ENCODE measurements at regions not wholly inside any gene's neighbourhood (a gene's known extent, or its start where the extent isn't known, plus 50 kb on each side); places are given as distances from the start of the nearest gene placed in this dataset.
"Not testable (repeated sequence)": the region's sequence is repeated elsewhere in the genome, so short reads cannot be mapped to it uniquely, and the experiment has no call there.

DNA sequence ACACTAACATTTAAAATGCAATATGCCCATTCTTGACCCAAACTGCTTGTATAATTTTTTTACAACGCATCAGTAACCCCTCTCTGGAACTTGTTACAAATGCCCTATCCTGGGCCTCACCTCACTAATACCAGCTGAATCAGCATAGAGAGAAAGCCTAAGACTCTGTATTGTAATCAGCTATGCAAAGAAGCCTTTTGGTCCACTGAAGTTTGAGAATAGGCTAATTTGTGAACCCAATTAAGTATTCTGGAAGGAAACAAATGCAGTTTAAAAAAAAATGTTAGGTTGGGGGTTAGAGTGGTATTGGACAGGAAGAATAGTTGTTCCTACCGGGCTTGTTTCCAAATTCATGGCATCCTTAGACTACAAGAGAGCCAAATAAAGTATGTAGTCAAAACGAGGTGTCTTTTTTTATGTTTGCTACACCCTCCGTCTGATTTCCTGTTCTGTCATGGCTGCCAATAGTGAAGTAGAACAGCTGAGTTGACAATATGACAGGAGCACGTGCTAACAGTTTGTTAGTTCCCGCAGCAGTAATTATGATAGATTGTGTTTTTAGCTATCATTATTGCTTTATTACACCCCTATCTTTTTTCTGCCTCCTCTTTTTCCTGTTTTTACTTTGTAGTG lies 1048.7 kb upstream of the NUDT12 start:
- no peak for DNase-seq (ENCODE audit: low spot score)

DNA sequence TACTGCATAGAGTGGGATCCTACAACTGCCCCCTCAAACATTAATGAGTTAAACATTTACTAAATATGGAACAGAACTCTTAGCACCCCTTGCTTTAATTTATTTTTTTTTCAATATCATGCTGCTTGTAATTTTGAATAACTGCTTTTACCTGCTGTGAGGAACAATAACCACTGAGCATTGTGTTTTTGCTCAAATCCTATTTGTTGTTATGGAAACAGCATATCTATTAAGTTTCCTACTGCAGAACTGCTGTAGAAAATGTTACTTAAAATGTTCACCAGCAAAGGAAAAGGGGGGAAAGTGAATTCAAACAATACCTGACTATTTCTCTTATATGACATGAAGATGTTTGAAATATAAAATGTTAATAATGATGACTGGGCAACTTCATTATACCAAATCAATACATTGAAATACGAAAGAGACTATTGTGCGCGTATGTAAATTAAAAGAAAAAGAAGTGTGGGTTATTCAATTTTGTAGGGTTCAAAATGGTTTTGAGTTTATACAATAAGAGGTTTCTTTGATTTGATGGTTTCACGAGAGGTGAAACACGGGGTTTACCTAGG lies 1043.8 kb upstream of the NUDT12 start:
- no peak for DNase-seq (ENCODE audit: low spot score)

DNA sequence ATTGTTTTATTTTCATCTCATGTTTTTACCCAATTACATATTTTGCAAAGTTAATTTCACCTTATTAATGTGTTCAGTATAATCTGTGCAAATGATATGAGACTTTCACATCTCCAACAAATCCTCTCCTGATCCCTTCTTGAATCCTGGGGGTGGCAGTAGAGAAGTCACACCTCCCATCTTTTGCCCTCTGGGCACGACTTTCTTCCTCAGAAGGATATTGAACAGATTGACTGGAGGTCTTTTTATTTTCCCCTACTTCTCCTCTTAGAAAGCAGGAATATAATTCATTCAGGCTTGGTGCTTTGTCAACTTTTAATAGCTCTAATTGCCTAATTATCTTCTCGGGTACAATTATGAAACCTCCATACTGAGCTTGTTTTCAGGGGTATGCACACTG lies 1037.1 kb upstream of the NUDT12 start:
- no peak for DNase-seq (ENCODE audit: low spot score)

DNA sequence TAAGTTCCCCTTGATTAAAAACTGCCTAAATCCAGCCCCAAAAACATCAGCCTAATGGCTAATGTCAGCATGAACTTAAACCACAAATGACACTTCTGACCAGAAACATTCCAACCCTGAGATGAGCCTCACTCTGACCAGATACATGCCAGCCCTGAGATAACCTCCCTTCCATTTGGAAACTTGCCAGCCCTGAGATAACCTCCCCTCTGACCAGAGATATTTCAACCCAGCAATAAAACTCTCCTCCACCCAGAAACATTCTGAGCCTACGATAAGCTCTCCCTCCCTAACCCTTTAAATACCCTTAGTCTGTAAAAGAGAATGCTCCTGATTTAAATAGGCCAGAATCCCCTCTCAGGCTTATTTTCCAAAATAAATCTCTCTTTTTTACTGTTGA lies 1035.7 kb upstream of the NUDT12 start:
- DNase-seq (ENCODE audit: low spot score) = no peak

DNA sequence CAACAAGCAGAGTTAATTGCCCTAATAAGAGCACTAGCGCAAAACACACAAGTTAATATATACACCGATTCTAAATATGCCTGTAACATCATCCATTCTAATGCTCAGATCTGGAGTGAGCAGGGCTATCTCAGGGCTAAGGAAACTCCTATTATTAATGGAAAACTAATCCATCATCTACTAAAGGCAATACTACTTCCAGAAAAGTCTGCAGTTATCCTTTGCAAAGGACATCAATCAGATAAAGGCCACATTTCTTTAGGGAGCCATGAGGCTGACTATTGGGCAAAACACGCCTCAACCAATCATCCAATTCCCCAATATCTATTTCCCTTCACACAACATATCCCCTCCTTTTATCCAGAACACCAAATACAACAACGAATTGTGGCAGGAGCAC lies 1032.3 kb upstream of the NUDT12 start:
- DNase-seq (ENCODE audit: low spot score) = no peak

DNA sequence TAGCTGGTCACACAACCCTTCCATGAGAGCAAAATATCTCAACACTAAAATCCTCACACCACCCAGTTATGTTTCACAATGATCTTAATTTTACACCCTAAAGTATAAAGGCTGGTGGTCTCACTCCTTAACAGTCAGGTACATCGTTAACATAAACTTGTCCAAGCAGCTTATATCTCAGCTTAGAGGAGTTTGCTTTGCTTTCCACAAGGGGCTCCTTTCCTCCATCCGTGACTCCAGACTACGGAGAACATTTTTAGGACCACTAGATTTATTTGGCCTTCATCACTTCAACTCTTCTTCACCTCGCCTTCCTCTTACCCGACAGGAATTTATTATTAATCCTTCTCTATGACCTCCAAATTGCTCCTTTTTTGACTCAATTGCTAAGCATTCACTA lies 1014.1 kb upstream of the NUDT12 start:
- DNase-seq (ENCODE audit: low spot score) = no peak

DNA sequence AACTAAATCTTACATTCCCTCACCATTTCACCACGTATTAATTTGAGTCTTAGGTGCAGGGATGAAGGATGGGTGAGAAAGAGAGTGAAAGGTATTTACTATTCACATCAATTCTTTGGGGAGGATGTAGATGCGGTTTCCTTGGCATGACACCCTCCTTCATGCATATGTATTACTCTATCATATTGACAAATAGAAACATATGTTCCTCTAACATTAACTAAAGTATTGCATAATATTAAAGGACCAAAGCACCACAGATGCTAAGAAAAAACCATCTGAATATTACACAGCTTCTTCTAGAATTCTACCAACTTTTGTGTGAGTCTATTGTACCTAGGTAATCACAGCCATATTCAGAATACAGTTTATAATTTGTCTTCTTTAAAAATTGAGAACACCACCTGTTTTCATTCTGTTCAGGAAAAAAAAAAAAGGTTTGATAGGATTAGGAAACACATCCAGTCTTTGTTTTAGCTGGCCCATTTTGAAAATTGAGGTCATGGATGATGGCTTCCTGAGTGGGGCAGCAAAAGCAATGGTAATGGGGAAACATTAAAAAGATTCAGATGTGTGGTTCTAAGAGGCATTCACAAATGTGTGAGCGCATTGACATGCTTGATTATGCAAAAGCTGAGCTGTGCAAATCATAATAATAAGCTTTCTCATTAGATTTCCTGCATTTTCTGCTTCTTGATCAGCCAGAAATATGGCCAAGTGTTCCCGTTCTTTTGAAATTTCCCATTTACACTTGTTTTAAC lies 1011.5 kb upstream of the NUDT12 start:
- DNase-seq (ENCODE audit: low spot score) = no peak

DNA sequence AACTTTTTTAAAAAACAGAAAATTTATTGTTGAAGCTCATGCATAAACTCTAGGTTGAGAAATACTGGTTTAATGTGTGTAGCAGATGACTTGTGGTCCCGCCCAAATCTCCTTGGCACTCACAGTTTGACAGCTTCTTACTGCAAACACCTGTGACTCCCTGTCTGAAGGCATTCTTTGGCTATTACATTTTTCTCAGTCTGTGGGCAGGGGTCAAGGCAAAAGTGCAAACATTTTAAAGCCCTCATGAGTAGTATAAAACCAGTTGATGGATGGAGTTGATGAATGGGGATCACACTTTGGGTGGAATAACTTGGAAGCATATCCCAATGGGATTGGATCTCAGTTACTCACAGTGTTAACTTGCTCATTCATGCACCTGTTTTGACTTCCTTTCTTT lies 1007.0 kb upstream of the NUDT12 start:
- no peak for DNase-seq (ENCODE audit: low spot score)

DNA sequence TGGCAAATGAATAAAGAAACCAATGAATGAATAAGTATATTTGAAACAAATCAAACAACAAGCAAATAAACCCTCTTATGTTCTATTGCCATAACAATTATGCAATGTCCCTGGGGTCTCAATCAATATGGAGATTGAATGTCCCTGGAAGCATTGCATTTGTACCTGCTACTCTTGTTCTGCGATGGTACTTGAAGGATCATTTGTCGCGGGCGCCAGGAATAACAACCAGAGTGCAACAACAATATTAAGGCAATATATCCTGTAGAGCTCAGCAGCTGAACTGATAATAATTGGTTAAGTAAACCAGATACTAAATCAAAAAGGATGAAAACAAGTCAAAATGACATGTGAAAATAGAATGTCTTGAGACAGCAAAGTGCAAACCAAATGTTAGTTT lies 1001.9 kb upstream of the NUDT12 start:
- DNase-seq (ENCODE audit: low spot score) = no peak

DNA sequence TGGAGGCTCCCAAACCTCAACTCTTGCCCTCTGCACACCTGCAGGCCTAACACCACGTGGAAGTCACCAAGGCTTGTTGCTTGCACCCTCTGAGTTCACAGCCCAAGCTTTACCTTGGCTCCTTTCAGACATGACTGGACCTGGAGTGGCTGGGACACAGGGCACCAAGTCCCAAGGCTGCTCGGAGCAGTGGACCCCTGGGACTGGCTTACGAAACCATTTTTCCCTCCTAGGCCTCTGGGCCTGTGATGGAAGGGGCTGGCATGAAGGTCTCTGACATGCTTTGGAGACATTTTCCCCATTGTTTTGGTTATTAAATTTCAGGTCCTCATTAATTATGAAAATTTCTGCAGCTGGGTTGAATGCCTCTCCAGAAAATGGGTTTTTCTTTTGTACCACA lies 994.4 kb upstream of the NUDT12 start:
- DNase-seq (ENCODE audit: low spot score) = no peak

DNA sequence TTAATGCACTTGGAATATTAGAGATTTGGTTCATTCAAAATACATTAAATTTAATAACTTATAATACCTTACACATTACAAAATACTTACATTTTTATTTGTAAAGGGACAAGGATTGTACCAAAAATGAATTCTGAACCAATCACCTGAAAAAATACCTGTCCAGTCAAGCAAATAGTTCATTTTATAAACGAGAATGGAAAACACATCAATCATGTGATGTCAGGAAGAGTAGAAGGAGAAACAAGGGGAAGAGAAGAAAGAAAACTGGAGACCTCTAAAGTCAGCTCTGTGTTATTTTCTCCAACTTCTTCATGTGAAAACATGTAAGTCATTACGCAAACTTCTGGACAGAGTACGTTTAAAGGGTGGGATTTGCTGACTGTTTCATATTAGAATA lies 989.0 kb upstream of the NUDT12 start:
- DNase-seq (ENCODE audit: low spot score) = no peak

DNA sequence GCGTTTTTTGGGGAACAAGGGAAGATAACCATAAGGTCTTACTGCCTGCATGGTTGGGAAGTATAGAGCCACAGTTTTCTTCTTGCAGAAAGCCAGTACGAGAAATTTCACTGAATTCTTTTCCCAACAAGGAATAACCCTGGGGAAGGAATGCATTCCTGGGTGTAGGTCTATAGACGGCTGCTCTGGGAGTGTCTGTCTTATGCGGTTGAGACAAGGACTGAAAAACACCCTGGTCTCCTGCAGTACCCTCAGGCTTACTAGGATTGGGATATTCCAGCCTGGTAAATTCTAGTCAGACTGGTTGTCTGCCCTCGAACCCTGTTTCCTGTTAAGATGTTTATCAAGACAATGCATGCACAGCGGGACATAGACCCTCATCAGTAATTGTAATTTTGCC lies 984.3 kb upstream of the NUDT12 start:
- not testable (repeated sequence) for DNase-seq (ENCODE audit: low spot score)

DNA sequence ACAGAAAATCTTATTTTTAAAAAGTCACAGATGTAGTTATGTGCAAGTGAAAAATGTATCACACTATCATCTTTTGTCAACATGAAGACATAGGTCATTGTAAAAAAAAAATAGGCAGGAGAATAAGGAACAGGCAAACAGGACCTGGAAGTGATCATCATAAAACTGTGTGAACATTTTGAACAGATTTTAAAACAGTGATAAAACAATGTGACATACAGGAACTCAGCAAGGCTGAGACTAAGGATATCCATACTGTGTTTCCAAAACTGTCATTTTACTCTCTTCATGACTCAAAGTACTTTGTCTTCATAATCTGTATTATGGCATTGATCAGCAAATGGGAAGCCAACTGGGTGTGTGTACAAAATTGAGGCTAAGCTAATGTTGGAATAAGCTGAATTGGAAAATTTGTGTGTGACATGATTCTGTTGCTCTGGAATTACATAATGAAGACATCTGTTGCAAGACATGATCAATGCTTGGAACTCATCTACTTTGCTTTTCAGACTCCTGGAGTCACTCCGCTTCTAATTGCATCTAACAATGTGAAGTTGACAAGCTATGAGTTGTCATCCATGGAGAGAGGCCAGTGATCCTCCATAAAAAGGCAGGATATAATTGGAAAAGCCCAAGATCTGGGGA lies 978.7 kb upstream of the NUDT12 start:
- no peak for DNase-seq (ENCODE audit: low spot score)

DNA sequence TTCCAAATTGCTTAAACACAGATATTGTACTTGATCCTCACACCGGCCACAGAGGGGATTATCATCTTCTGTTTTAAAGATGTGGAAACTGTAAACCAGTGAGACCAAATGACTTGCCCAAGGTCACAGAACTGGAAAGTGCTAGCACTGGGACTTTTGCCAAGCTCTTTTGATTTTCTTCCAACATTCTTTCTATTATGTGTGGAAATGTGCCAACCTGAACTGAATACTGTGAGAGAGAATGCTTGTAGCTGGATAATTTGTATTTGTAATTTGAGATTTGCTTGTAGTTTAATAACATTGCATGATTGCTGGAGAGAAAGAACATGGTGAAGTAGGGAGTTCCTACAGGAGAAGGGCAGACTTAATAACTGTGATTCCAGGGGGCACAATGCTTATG lies 977.9 kb upstream of the NUDT12 start:
- DNase-seq (ENCODE audit: low spot score) = no peak

DNA sequence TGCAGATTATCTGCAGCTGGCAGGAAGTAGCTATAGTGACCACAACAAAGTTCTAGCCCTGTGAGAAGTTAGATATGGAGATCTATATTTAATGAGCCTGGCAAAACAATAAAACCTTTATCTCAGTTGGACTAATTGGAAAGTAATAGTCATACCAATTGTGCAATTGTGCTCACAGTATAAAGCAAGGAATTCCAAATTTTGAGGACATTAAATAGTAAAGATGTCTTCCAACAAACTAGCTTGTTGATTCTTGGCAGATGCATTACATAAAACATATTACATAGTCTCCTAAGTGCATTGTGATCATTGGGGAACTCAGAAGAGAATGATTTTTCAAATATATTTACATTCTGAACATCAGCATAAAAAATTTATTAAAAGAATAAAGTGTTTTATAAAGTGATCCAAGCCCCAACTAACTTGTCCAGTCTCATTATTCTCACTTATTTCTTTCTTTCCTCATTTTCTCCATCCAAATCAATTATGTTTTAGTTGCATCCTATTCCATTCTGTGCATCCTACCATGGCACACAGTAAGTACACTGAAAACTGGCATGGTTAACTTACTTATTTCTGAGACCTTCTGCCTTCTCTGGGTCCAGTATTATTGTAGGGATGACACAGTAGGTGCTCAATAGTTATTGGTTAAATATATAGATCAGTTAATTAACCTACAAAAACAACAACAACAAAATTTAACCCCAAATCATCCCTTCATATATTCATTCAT lies 977.2 kb upstream of the NUDT12 start:
- DNase-seq (ENCODE audit: low spot score) = no peak

DNA sequence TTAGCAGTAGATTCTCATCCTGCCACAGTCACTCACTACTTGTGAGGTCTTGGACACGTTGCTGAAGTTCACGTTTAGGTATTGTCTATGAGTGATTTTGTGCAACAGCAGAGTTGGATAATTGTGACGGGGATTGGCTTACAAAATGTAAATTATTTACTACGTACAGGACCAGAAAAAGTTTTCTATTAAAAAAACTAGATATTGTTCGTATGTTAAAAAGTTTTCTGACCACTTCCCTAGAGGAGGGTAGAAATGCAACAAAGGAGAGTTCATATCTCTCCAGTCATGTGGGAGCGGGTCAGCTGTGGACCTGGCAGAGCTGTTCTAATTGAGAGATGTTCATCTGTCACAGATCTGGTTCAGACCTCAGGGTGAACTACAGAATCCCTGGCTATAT lies 976.1 kb upstream of the NUDT12 start:
- no peak for DNase-seq (ENCODE audit: low spot score)

DNA sequence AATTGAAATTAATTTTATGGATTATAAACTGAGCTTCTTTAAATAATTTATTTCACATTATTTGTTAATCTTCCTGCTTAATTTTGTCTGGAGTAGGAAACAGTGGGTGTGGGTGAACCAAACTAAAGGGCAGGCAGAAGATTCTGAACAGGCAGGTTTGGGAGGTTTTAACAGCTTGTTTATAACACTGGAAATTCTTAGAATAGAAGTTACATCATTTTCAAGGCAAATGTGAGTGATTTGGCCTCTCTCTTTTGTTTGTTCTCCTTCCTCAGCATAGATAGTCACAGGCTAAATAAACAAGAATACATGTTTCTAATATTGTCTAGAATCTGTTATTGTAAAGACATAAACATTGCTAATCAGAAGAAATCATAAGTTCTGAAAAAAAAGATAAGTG lies 970.9 kb upstream of the NUDT12 start:
- no peak for DNase-seq (ENCODE audit: low spot score)

DNA sequence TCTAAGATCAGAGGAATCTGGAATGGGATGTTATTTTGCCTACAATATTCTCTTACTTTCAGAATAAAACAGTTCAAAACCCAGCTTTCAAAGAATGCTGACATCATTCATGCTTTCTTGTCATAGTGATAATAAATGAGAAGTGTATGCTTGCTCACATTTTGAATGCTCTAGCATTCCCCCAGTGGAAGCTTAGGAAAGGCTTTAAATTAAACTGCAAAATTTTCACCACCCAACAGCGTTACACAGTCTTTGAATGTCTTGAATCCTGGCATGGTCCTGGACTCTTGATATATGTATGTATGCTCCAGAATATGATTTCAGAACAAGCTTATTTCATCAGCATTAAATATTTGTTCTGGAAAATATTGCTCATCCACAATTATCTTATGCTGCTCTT lies 964.3 kb upstream of the NUDT12 start:
- no peak for DNase-seq (ENCODE audit: low spot score)

DNA sequence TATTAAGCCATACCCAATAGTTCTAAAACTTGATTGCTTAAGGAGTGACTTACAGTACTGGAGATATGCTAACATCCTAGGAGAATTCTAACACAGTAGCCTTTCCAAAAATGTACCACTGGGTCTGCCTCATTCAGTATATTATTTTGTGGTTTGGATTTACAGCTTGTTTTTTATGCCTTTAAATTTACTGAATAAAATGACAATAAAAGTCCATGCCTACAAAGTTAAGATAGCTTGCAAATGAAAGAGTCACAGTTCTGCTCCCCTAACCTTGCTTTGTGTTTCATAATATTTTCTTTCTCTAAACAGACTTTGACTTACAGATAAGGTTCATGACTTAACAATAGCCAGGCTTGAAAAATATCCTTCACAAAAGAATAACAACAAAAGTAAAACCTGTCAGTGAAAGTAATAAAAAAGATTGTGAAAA lies 951.1 kb upstream of the NUDT12 start:
- DNase-seq (ENCODE audit: low spot score) = no peak

DNA sequence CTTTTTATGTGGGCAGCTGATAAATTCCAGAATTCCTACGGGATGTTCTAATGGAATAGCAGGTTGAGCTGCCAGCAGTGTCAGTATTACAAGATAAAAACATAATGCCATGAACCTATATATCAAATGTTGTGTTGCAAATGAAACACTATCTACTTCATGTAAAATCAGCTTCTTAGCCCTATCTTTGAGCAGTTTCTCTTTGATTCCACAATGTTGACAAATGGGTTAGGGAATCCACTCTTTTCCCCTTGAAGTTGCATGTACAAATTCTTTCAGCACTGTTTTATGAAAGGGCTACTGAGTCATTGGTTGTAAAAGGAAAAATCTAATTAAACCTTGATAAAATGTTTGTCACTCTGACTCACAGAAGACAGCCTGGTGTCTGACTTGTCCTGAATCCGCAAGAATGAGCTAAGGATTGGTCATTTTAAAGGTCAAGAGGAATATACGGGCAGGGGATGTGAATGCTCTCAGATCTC lies 950.6 kb upstream of the NUDT12 start:
- no peak for DNase-seq (ENCODE audit: low spot score)

DNA sequence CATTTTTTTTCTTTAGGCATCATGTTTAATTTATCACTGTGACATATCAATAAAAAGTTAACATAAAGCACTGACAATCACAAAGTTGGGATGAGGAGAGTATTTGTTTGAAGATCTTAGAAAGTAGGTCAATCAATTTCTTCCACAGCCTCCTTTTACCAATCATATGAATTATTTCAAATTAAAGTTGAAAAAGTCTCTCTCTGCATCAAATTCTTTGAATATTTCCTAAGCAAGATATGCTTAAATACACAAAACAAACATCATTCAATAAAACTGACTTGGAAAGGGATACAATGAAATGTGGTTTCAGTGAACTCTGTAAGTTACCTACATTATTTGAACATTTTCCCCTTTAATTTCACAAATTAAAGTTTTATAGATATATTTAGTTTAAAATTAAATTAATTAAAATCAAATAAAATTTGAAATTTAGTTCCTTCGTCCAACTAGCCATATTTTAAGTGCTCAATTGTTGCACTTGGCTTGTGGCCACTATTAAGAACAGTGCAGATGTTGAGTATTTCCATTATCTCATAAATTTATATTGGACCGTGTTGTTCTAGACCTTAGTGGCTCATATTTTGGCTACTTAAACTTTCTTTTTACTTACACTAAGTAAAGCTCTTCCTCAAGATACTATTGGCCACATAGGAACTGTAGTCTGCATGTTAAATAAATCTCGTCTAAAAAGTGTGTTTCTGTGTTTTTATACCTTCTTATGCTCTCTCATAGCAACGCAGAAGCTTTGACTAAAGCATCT lies 949.7 kb upstream of the NUDT12 start:
- no peak for DNase-seq (ENCODE audit: low spot score)

DNA sequence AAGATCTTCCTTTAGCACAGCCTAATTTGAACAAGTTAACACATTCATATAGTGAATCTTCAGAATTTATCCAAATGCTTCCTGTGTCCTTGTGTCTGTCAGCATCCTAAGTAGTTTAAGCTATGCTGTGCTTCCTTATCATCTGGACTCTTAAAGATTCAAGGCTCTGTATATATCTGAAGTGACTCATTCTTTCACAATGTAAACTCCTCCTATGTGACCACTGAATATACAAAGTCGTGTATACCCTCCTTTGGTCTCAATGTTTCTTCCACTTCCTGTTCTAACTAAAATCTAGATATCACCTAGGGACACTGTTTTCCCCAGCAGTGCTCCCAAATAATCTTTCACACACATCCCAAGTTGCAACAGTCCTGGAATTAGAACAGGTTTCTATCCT lies 935.7 kb upstream of the NUDT12 start:
- no peak for DNase-seq (ENCODE audit: low spot score)

All from CD4-positive, alpha-beta T cell treated with Interleukin-6 at 100 ng/mL for 8 hours (primary cell).